ENCODE measurements at regions not wholly inside any gene's neighbourhood (a gene's known extent, or its start where the extent isn't known, plus 50 kb on each side); places are given as distances from the start of the nearest gene placed in this dataset.

GRCh38 chr4:128338634-128339355 lies 51.2 kb upstream of the PGRMC2 start:
- H3K27ac ChIP-seq = no peak overlapping the region
- TF ChIP-seq ZFX (IDR thresholded peaks at IDR 0.05) (no peak), CTCF (conservative IDR thresholded peaks at IDR 0.05) (no peak)

GRCh38 chr4:128337863-128338262 lies 50.2 kb upstream of the PGRMC2 start:
- no peak for TF ChIP-seq CTCF (conservative IDR thresholded peaks at IDR 0.05)
- TF ChIP-seq ZFX (IDR thresholded peaks at IDR 0.05) = no peak
- H3K27ac ChIP-seq = no peak overlapping the region
